Caco-2 (cell line): ENCODE measurements at regions not wholly inside any gene's neighbourhood (a gene's known extent, or its start where the extent isn't known, plus 50 kb on each side); places are given as distances from the start of the nearest gene placed in this dataset.
"Not testable (repeated sequence)": the region's sequence is repeated elsewhere in the genome, so short reads cannot be mapped to it uniquely, and the experiment has no call there.

Source experiments
- BruUV-seq: library from RNA; stranded (reverse); fragments of 400-500 nt; replicated peaks from 2 replicates; lab custom pipeline; 2021; lab: Mats Ljungman, UMichigan
- CTCF ChIA-PET: fragments of 300-600 bp; sonication (Branson Sonifier 250); formaldehyde crosslinking; loops from one replicate; lab custom pipeline; 2022; ENCODE audit warnings: antibody characterized with exemption; lab: Charles Lee
- POLR2A ChIA-PET: fragments of 300-600 bp; sonication (Branson Sonifier 250); formaldehyde crosslinking; loops from one replicate; lab custom pipeline; 2022; ENCODE audit warnings: antibody characterized with exemption; lab: Charles Lee
- DNase-seq, 2 experiments: peaks; one replicate each; pipeline versions ENCODE4 v3.0.0 to v3.0.0-alpha.2; 2020 to 2022
- H3K27me3 ChIP-seq: replicated peaks from 2 replicates; pipeline ENCODE4 v1.6.0; 2011; ENCODE audit warnings: low read length; ENCODE audit not compliant: control insufficient read depth, insufficient read depth
- H3K36me3 ChIP-seq: 2 replicates; pipeline ENCODE4 v1.5.1; 2011; ENCODE audit warnings: low read length; ENCODE audit not compliant: control insufficient read depth, insufficient read depth
- H3K4me1 ChIP-seq: fragments of 250-450 bp; sonication (Bioruptor Pico); 2 replicates; pipeline ENCODE4 v1.5.1; 2020; ENCODE audit warnings: mild to moderate bottlenecking
- H3K4me3 ChIP-seq: 2 replicates; pipeline ENCODE4 v1.5.1; 2011; ENCODE audit warnings: low read depth, mild to moderate bottlenecking, control low read depth, low read length
- H3K9me3 ChIP-seq: fragments of 250-450 bp; sonication (Bioruptor Pico); 2 replicates; pipeline ENCODE4 v1.5.1; 2020; ENCODE audit warnings: mild to moderate bottlenecking, moderate library complexity
- H3K27ac Mint-ChIP-seq: one replicate; pipeline ENCODE4 v1.8.0; 2022; ENCODE audit warnings: mixed read lengths; ENCODE audit not compliant: unreplicated experiment
- H3K27me3 Mint-ChIP-seq: one replicate; pipeline ENCODE4 v1.8.0; 2022; ENCODE audit warnings: mixed read lengths; ENCODE audit not compliant: insufficient read depth, unreplicated experiment
- H3K36me3 Mint-ChIP-seq: one replicate; pipeline ENCODE4 v1.8.0; 2022; ENCODE audit warnings: mild to moderate bottlenecking, mixed read lengths; ENCODE audit not compliant: insufficient read depth, unreplicated experiment
- H3K4me1 Mint-ChIP-seq: one replicate; pipeline ENCODE4 v1.8.0; 2022; ENCODE audit warnings: low read depth, mixed read lengths; ENCODE audit not compliant: unreplicated experiment
- H3K4me3 Mint-ChIP-seq: one replicate; pipeline ENCODE4 v1.8.0; 2022; ENCODE audit warnings: mild to moderate bottlenecking, moderate library complexity, mixed read lengths; ENCODE audit not compliant: unreplicated experiment
- H3K9me3 Mint-ChIP-seq: one replicate; pipeline ENCODE4 v1.8.0; 2022; ENCODE audit warnings: mixed read lengths; ENCODE audit not compliant: unreplicated experiment
- CTCF ChIP-seq, 2 experiments: fragments of 200-600 bp in 1 of 2; IDR thresholded peaks; 1 replicate in 1 of 2; 2 replicates in 1 of 2; pipeline versions ENCODE4 v1.5.1 to v1.8.0; 2011 to 2022; ENCODE audit warnings: antibody characterized with exemption in 1 of 2, control low read depth in 1 of 2, inconsistent platforms in 1 of 2, low read depth in 1 of 2, low read length in 1 of 2, mild to moderate bottlenecking in 1 of 2, moderate library complexity in 1 of 2; ENCODE audit not compliant: insufficient read depth in 1 of 2, severe bottlenecking in 1 of 2, unreplicated experiment in 1 of 2
- intact Hi-C: fragments of 100-400 bp; cut with micrococcal nuclease; formaldehyde crosslinking; loops from one replicate; pipeline ENCODE4 v1.10.0; 2022; ENCODE audit not compliant: unreplicated experiment

DNA sequence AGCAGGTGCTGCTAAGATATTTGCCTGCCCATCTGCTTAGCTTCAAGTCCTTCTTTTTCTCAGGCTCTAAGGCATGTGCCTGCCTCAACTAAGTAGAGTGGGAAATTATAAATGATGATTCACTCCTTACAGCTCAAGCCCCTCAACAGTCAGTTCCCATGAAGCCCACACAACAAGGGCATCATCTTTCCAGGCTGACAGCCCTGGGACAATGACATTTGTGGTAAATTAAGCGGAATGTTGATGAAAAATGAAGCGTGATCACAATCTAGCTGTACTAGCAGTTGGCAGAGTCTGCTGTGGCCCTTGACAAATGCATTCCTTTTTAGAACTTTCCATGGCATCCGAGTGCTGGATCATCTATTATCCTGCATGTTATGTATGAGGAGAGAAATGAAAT lies 548.6 kb downstream of the KIF4B start:
- BruUV-seq, result no TSS peak
- TF ChIP-seq CTCF (IDR thresholded peaks at IDR 0.05; ENCODE audit: insufficient read depth in 1 of 2, low read depth in 1 of 2, low read length in 1 of 2, severe bottlenecking in 1 of 2, unreplicated experiment in 1 of 2), result no peak
- Mint-ChIP-seq H3K4me3 (no peak overlapping the region), H3K4me1 (no peaks in the 10 kb centered on the region), H3K27ac (no peak overlapping the region), H3K27me3 (peaks cover 11% of the 10 kb centered on the region), H3K36me3 (no peaks in the 10 kb centered on the region), H3K9me3 (no peaks in the 10 kb centered on the region)
- intact Hi-C loops, result no loop called here
- no peak for DNase-seq
- Histone ChIP-seq H3K9me3 (no peaks in the 10 kb centered on the region), H3K27me3 (no peaks in the 10 kb centered on the region), H3K36me3 (no peaks in the 10 kb centered on the region), H3K4me3 (no peak overlapping the region), H3K4me1 (no peaks in the 10 kb centered on the region)
- ChIA-PET CTCF (no interaction called here), POLR2A (no interaction called here)

DNA sequence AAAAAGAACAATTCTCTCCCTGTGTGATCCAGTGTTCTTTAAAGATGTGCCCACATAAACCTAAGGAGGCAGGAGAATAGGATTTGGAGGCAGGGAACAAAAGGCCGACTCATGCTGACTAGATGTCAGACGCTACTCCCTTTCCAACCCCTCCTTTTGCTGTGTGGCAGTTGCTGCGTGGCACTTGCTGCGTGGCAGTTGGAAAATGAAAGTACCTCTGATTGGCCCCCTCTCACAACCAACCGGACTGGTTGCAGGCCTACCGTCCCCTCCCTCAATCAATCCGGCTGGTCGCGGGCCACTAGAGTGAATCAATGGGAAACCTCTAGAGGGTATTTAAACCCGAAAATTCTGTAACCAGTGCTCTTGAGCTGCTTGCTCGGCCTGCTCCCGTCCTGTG lies 551.0 kb downstream of the KIF4B start:
- POLR2A ChIA-PET, result no interaction called here
- no peak for TF ChIP-seq CTCF (IDR thresholded peaks at IDR 0.05; ENCODE audit: insufficient read depth in 1 of 2, low read depth in 1 of 2, low read length in 1 of 2, severe bottlenecking in 1 of 2, unreplicated experiment in 1 of 2)
- no TSS peak for BruUV-seq
- Histone ChIP-seq H3K36me3 (no peaks in the 10 kb centered on the region), H3K9me3 (no peaks in the 10 kb centered on the region), H3K4me1 (no peaks in the 10 kb centered on the region), H3K4me3 (no peak overlapping the region), H3K27me3 (no peaks in the 10 kb centered on the region)
- Mint-ChIP-seq H3K4me1 (no peaks in the 10 kb centered on the region), H3K9me3 (no peaks in the 10 kb centered on the region), H3K27me3 (peaks cover 3% of the 10 kb centered on the region), H3K27ac (no peak overlapping the region), H3K4me3 (no peak overlapping the region), H3K36me3 (no peaks in the 10 kb centered on the region)
- no peak for DNase-seq
- intact Hi-C loops, result no loop called here
- CTCF ChIA-PET, result no interaction called here

GRCh38 chr5:155575861-155576260 lies 562.3 kb downstream of the KIF4B start:
- Mint-ChIP-seq H3K9me3 (no peaks in the 10 kb centered on the region), H3K36me3 (no peaks in the 10 kb centered on the region), H3K4me3 (no peak overlapping the region), H3K27ac (no peak overlapping the region), H3K4me1 (no peaks in the 10 kb centered on the region), H3K27me3 (no peaks in the 10 kb centered on the region)
- intact Hi-C loops, result no loop called here
- ChIA-PET POLR2A (no interaction called here), CTCF (no interaction called here)
- Histone ChIP-seq H3K4me3 (no peak overlapping the region), H3K36me3 (no peaks in the 10 kb centered on the region), H3K27me3 (no peaks in the 10 kb centered on the region), H3K9me3 (no peaks in the 10 kb centered on the region), H3K4me1 (no peaks in the 10 kb centered on the region)
- TF ChIP-seq CTCF (IDR thresholded peaks at IDR 0.05; ENCODE audit: insufficient read depth in 1 of 2, low read depth in 1 of 2, low read length in 1 of 2, severe bottlenecking in 1 of 2, unreplicated experiment in 1 of 2), result no peak
- DNase-seq, result no peak
- BruUV-seq, result no TSS peak

GRCh38 chr5:155586808-155587207 lies 573.3 kb downstream of the KIF4B start:
- intact Hi-C loops, BruUV-seq, CTCF ChIA-PET: not testable (repeated sequence)

More at GRCh38 chr5:155586808-155587207, 573.3 kb downstream of the KIF4B start:
- H3K27ac Mint-ChIP-seq, H3K36me3 Mint-ChIP-seq, H3K27me3 ChIP-seq, H3K4me3 Mint-ChIP-seq, H3K9me3 Mint-ChIP-seq, H3K4me1 Mint-ChIP-seq, H3K4me3 ChIP-seq, H3K36me3 ChIP-seq, DNase-seq, POLR2A ChIA-PET, H3K4me1 ChIP-seq, H3K27me3 Mint-ChIP-seq, H3K9me3 ChIP-seq: not testable (repeated sequence)
